Astrocyte (in vitro differentiated cells and primary cell): ENCODE measurements at regions not wholly inside any gene's neighbourhood (a gene's known extent, or its start where the extent isn't known, plus 50 kb on each side); places are given as distances from the start of the nearest gene placed in this dataset.

Experiments
- EZH2 ChIP-seq: IDR thresholded peaks from 2 replicates; pipeline ENCODE4 v1.6.1; 2012; ENCODE audit warnings: mild to moderate bottlenecking, low read length, inconsistent platforms; ENCODE audit not compliant: insufficient read depth
- TF ChIP-seq, protein P1 (sequence below): IDR thresholded peaks from 2 replicates; pipeline ENCODE4 v1.5.1; 2011; ENCODE audit warnings: low read depth, mild to moderate bottlenecking, inconsistent platforms, low read length, moderate library complexity; ENCODE audit not compliant: insufficient read depth

DNA sequence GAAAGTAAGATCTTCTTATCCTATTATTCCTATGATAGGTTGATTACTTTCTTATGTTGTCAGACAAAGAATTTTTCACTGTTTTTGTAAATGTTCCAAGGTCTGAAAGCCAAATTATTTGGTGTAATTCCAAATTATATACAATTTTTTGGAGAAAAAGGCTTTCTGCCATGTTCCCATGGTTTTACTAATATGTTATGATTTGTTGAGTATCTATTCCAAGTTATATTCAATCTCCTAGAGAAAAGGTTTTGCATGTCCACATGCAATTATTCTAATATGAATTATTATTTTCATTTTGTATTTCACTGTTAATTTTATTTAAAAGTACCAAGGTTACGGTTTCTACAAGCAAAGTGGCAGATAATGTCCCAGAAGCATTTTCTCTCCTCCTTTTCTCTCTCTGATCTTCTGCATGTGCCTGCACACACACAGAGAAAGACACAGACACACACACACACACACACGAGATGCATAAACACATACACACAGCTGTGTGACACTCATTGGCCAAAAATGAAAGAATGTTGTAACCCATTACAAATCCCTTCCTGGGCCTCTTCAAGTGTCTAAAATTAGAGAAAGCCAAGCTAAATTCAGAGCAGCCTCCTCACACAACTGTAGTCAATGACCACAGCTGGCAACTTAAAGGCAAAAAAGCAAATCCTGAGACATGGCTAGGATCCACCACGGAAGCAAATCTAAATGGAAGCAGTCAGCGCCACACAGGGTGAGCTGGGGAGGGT is 621.0 kb downstream of the EFNB2 start:
- TF ChIP-seq, protein P1, sequence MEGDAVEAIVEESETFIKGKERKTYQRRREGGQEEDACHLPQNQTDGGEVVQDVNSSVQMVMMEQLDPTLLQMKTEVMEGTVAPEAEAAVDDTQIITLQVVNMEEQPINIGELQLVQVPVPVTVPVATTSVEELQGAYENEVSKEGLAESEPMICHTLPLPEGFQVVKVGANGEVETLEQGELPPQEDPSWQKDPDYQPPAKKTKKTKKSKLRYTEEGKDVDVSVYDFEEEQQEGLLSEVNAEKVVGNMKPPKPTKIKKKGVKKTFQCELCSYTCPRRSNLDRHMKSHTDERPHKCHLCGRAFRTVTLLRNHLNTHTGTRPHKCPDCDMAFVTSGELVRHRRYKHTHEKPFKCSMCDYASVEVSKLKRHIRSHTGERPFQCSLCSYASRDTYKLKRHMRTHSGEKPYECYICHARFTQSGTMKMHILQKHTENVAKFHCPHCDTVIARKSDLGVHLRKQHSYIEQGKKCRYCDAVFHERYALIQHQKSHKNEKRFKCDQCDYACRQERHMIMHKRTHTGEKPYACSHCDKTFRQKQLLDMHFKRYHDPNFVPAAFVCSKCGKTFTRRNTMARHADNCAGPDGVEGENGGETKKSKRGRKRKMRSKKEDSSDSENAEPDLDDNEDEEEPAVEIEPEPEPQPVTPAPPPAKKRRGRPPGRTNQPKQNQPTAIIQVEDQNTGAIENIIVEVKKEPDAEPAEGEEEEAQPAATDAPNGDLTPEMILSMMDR: no peak
- TF ChIP-seq EZH2: no peak
